ENCODE measurements at regions not wholly inside any gene's neighbourhood (a gene's known extent, or its start where the extent isn't known, plus 50 kb on each side); places are given as distances from the start of the nearest gene placed in this dataset.

- 20% methylated on average over 6 of the region's 6 CpGs for WGBS (ENCODE audit: missing lambda C conversion rate)
- no peak for FAIRE-seq
- TF ChIP-seq KDM5A (IDR thresholded peaks at IDR 0.05) = no peak
- no peak for TF ChIP-seq MYC (IDR thresholded peaks at IDR 0.05; ENCODE audit: borderline replicate concordance, low read length)
- TF ChIP-seq RARB (CRISPR knock-in tag; IDR thresholded peaks at IDR 0.05) = no peak
- no peak for TF ChIP-seq NFE2L2 (conservative IDR thresholded peaks at IDR 0.05; ENCODE audit: low read length)
- TF ChIP-seq RFX5 (IDR thresholded peaks at IDR 0.05) = no peak
- TF ChIP-seq RCOR1 (IDR thresholded peaks at IDR 0.05; ENCODE audit: low read depth, low read length) = no peak
- TF ChIP-seq MAZ (IDR thresholded peaks at IDR 0.05; ENCODE audit: borderline replicate concordance, low read depth, low read length) = no peak
- TF ChIP-seq TP53 (CRISPR knock-in tag; IDR thresholded peaks at IDR 0.05) = no peak
- Histone ChIP-seq H3K4me1 (no peaks in the 10 kb centered on the region), H3K4me3 (no peak overlapping the region), H3K9me3 (no peaks in the 10 kb centered on the region), H3K4me2 (no peak overlapping the region), H3K27ac (no peak overlapping the region)
- ATAC-seq = no peak
- POLR2A ChIA-PET = no interaction called here
- DNase-seq (ENCODE audit: low read depth in 1 of 2, low spot score in 1 of 2) = no peak
- CTCF ChIA-PET = no interaction called here
Measured at GRCh38 chr10:62475551-62475950, 101.4 kb downstream of the ZNF365 start.

GRCh38 chr10:62479523-62479922, 105.4 kb downstream of the ZNF365 start:
- ChIA-PET POLR2A (no interaction called here), CTCF (interaction anchor here (1.4 kb wide), 1 partner anchor 42 kb away, joined by 6 read pairs; no protein-coding TSS in a partner anchor)
- FAIRE-seq (no peak), ATAC-seq (no peak), DNase-seq (ENCODE audit: low read depth in 1 of 2, low spot score in 1 of 2) (no peak)
- H3K9me3 ChIP-seq = no peaks in the 10 kb centered on the region
- 52% methylated on average over 4 of the region's 4 CpGs for WGBS (ENCODE audit: missing lambda C conversion rate)
- no peaks in the 10 kb centered on the region for H3K4me1 ChIP-seq
- TF ChIP-seq HOXA7 (CRISPR knock-in tag; IDR thresholded peaks at IDR 0.05) (no peak), CBX2 (IDR thresholded peaks at IDR 0.05; ENCODE audit: borderline replicate concordance, low read depth) (no peak), MAFK (IDR thresholded peaks at IDR 0.05; ENCODE audit: partially characterized antibody) (peak; percentile 2)
- H3K27ac ChIP-seq = no peak overlapping the region
- H3K4me2 ChIP-seq = no peak overlapping the region
- H3K4me3 ChIP-seq = no peak overlapping the region

GRCh38 chr10:62480196-62480595, 106.0 kb downstream of the ZNF365 start:
- CTCF ChIA-PET = interaction anchor here (0.9 to 1.4 kb wide), 3 partner anchors 11 to 114 kb away, joined by 3 to 6 read pairs (median 3); no protein-coding TSS in a partner anchor
- POLR2A ChIA-PET = no interaction called here
- Histone ChIP-seq H3K4me1 (no peaks in the 10 kb centered on the region), H3K9me3 (no peaks in the 10 kb centered on the region), H3K27ac (no peak overlapping the region), H3K4me3 (no peak overlapping the region), H3K4me2 (no peak overlapping the region)
- no peak for DNase-seq (ENCODE audit: low read depth in 1 of 2, low spot score in 1 of 2)
- no peak for ATAC-seq
- 3% methylated on average over 1 of the region's 1 CpG for WGBS (ENCODE audit: missing lambda C conversion rate)
- no peak for FAIRE-seq
- TF ChIP-seq JUN (IDR thresholded peaks at IDR 0.05) (no peak), CBX8 (IDR thresholded peaks at IDR 0.05) (no peak), NFE2L2 (conservative IDR thresholded peaks at IDR 0.05; ENCODE audit: low read length) (no peak)
- TF ChIP-seq, protein P1, sequence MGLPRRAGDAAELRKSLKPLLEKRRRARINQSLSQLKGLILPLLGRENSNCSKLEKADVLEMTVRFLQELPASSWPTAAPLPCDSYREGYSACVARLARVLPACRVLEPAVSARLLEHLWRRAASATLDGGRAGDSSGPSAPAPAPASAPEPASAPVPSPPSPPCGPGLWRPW (IDR thresholded peaks at IDR 0.05) = no peak

GRCh38 chr10:62482581-62482980, 108.4 kb downstream of the ZNF365 start:
- 4% methylated on average over 1 of the region's 1 CpG for WGBS (ENCODE audit: missing lambda C conversion rate)
- ChIA-PET CTCF (no interaction called here), POLR2A (no interaction called here)
- DNase-seq (ENCODE audit: low read depth in 1 of 2, low spot score in 1 of 2) (no peak), ATAC-seq (no peak), FAIRE-seq (no peak)
- Histone ChIP-seq H3K9me3 (no peaks in the 10 kb centered on the region), H3K4me3 (no peak overlapping the region), H3K4me1 (no peaks in the 10 kb centered on the region), H3K4me2 (no peak overlapping the region), H3K27ac (no peak overlapping the region)
- TF ChIP-seq POLR2A (IDR thresholded peaks at IDR 0.05; ENCODE audit: low read length) = no peak
- TF ChIP-seq MAZ (IDR thresholded peaks at IDR 0.05; ENCODE audit: borderline replicate concordance, low read depth, low read length) = no peak
- TF ChIP-seq TFCP2L1 (CRISPR knock-in tag; IDR thresholded peaks at IDR 0.05) = no peak
- no peak for TF ChIP-seq CBX8 (IDR thresholded peaks at IDR 0.05)
- no peak for TF ChIP-seq CEBPB (IDR thresholded peaks at IDR 0.05)
- TF ChIP-seq, protein P2, sequence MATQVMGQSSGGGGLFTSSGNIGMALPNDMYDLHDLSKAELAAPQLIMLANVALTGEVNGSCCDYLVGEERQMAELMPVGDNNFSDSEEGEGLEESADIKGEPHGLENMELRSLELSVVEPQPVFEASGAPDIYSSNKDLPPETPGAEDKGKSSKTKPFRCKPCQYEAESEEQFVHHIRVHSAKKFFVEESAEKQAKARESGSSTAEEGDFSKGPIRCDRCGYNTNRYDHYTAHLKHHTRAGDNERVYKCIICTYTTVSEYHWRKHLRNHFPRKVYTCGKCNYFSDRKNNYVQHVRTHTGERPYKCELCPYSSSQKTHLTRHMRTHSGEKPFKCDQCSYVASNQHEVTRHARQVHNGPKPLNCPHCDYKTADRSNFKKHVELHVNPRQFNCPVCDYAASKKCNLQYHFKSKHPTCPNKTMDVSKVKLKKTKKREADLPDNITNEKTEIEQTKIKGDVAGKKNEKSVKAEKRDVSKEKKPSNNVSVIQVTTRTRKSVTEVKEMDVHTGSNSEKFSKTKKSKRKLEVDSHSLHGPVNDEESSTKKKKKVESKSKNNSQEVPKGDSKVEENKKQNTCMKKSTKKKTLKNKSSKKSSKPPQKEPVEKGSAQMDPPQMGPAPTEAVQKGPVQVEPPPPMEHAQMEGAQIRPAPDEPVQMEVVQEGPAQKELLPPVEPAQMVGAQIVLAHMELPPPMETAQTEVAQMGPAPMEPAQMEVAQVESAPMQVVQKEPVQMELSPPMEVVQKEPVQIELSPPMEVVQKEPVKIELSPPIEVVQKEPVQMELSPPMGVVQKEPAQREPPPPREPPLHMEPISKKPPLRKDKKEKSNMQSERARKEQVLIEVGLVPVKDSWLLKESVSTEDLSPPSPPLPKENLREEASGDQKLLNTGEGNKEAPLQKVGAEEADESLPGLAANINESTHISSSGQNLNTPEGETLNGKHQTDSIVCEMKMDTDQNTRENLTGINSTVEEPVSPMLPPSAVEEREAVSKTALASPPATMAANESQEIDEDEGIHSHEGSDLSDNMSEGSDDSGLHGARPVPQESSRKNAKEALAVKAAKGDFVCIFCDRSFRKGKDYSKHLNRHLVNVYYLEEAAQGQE (IDR thresholded peaks at IDR 0.05) = no peak
- TF ChIP-seq EHMT2 (IDR thresholded peaks at IDR 0.05; ENCODE audit: low read depth) = no peak
- TF ChIP-seq PBX3 (IDR thresholded peaks at IDR 0.05) = no peak
- TF ChIP-seq GATA3 (IDR thresholded peaks at IDR 0.05; ENCODE audit: borderline replicate concordance) = no peak
- TF ChIP-seq CHD2 (IDR thresholded peaks at IDR 0.05; ENCODE audit: low read length, partially characterized antibody) = no peak
- no peak for TF ChIP-seq ZNF302 (CRISPR knock-in tag; IDR thresholded peaks at IDR 0.05)
- no peak for TF ChIP-seq SMC3 (IDR thresholded peaks at IDR 0.05)
- no peak for TF ChIP-seq MAFK (IDR thresholded peaks at IDR 0.05; ENCODE audit: partially characterized antibody)
- TF ChIP-seq ZFP36 (IDR thresholded peaks at IDR 0.05; ENCODE audit: borderline replicate concordance, partially characterized antibody) = no peak
